Heart left ventricle (tissue), 13 donors: ENCODE measurements at regions not wholly inside any gene's neighbourhood (a gene's known extent, or its start where the extent isn't known, plus 50 kb on each side); places are given as distances from the start of the nearest gene placed in this dataset.

Experiments used
- POLR2A ChIP-seq, 2 donors: fragments of 450-650 bp; IDR thresholded peaks; one replicate each; pipeline ENCODE4 v1.6.1; 2017; ENCODE audit warnings: antibody characterized with exemption in 2 of 2, mild to moderate bottlenecking in 2 of 2, moderate library complexity in 2 of 2
- TF ChIP-seq, protein P1 (sequence below), 12 donors: fragments of 200-600 bp; sonication (generic) in 4 of 12; IDR thresholded peaks; one replicate each; pipeline versions ENCODE4 v1.5.0 to v1.8.0; 2018 to 2022; ENCODE audit warnings: antibody characterized with exemption in 12 of 12, mild to moderate bottlenecking in 5 of 12
- donor health status: ischemic (EF 13 %, LVEDD 7.1; RV severe dilation, severe dysfunction).
- donor health status: DM: no; HTN: yes; CAD: no.
- donor health status: DM: no; HTN: no; CAD: no.
- donor health status: ischemic (EF 25% LVEDD 6.9; RV normal size, moderate dysfunction).
- donor health status: ischemic (EF 25% LVEDD 5.7; RV mildly dilated, moderate dysfunction).
- donor health status: ischemic (EF 35%, LVEDD 5.7; RV mildly dilated, moderate dysfunction).
- donor health status: nonischemic (EF 11% LVEDD 7.7; RV severe dilation, severe dysfunction).
- donor health status: DM: yes; HTN: yes; CAD: no.
- donor health status: PGD.
- donor health status: ischemic (EF 29% LVEDD 5.4; RV normal size, mild dysfunction).
- donor health status: nonischemic (EF 23%, LVEDD 6.1; RV moderate dilation, normal function).

- TF ChIP-seq POLR2A (IDR thresholded peaks at IDR 0.05): no peak
- TF ChIP-seq, protein P1, sequence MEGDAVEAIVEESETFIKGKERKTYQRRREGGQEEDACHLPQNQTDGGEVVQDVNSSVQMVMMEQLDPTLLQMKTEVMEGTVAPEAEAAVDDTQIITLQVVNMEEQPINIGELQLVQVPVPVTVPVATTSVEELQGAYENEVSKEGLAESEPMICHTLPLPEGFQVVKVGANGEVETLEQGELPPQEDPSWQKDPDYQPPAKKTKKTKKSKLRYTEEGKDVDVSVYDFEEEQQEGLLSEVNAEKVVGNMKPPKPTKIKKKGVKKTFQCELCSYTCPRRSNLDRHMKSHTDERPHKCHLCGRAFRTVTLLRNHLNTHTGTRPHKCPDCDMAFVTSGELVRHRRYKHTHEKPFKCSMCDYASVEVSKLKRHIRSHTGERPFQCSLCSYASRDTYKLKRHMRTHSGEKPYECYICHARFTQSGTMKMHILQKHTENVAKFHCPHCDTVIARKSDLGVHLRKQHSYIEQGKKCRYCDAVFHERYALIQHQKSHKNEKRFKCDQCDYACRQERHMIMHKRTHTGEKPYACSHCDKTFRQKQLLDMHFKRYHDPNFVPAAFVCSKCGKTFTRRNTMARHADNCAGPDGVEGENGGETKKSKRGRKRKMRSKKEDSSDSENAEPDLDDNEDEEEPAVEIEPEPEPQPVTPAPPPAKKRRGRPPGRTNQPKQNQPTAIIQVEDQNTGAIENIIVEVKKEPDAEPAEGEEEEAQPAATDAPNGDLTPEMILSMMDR (IDR thresholded peaks at IDR 0.05): no peak
Measured at GRCh38 chr5:99156688-99157087, 227.9 kb upstream of the CHD1 start.
